Esophagus squamous epithelium (tissue), 4 donors: ENCODE measurements at regions not wholly inside any gene's neighbourhood (a gene's known extent, or its start where the extent isn't known, plus 50 kb on each side); places are given as distances from the start of the nearest gene placed in this dataset.

Experiments used
- POLR2A ChIP-seq, 4 donors: fragments of 450-650 bp; IDR thresholded peaks; one replicate each; pipeline ENCODE4 v1.6.1; 2017; ENCODE audit warnings: antibody characterized with exemption in 4 of 4, mild to moderate bottlenecking in 4 of 4, moderate library complexity in 3 of 4
- TF ChIP-seq, protein P1 (sequence below), 6 experiments: fragments of 450-650 bp in 4 of 6; fragments of 200-600 bp in 2 of 6; sonication (generic) in 2 of 6; IDR thresholded peaks; one replicate each; pipeline ENCODE4 v1.5.1; 2016 to 2019; ENCODE audit warnings: antibody characterized with exemption in 6 of 6, mild to moderate bottlenecking in 4 of 6, moderate library complexity in 4 of 6

DNA sequence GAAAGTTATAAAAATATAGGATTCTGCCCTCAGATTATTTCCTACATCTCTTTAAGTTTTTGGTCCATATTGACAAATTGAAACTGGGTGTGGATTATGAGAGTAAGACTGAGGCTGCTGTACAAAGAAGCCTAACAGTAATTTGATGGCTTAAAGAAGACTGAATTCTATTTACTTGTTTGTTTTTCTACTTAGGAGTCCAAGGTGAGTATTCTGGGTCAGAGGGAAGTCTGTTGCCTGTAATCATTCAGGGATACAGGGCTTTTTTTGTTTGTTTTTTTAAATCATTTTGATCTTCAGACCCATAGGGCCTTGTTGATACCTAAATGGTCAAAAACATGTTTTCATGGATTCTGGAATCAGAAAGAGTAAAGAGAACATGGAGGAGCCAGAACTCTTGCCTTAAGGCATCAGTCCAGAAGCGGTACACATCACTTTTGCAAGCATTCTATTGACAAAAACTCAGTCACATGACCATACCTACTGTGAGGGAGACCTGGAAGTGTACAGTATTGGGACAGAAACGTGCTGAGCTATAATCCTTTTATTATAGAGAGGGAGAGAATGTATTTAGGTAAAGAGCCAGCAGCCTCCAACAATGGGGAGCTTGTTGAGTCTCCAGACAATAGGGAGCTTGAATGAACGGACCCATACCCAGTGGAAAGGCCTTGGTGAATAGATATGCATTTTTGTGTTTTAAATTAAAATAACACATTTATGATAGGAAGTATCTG lies 102.7 kb downstream of the LRRC70 start:
- TF ChIP-seq POLR2A (IDR thresholded peaks at IDR 0.05), result no peak
- TF ChIP-seq, protein P1, sequence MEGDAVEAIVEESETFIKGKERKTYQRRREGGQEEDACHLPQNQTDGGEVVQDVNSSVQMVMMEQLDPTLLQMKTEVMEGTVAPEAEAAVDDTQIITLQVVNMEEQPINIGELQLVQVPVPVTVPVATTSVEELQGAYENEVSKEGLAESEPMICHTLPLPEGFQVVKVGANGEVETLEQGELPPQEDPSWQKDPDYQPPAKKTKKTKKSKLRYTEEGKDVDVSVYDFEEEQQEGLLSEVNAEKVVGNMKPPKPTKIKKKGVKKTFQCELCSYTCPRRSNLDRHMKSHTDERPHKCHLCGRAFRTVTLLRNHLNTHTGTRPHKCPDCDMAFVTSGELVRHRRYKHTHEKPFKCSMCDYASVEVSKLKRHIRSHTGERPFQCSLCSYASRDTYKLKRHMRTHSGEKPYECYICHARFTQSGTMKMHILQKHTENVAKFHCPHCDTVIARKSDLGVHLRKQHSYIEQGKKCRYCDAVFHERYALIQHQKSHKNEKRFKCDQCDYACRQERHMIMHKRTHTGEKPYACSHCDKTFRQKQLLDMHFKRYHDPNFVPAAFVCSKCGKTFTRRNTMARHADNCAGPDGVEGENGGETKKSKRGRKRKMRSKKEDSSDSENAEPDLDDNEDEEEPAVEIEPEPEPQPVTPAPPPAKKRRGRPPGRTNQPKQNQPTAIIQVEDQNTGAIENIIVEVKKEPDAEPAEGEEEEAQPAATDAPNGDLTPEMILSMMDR (IDR thresholded peaks at IDR 0.05), result no peak
